GM13976 (cell line): ENCODE measurements at regions not wholly inside any gene's neighbourhood (a gene's known extent, or its start where the extent isn't known, plus 50 kb on each side); places are given as distances from the start of the nearest gene placed in this dataset.

Experiments used
- DNase-seq: peaks from one replicate; pipeline ENCODE4 v3.0.0; 2012; ENCODE audit warnings: low spot score
- CTCF ChIP-seq: IDR thresholded peaks from 2 replicates; pipeline ENCODE4 v1.5.1; 2012; ENCODE audit warnings: borderline replicate concordance, mild to moderate bottlenecking; ENCODE audit not compliant: insufficient read depth; ENCODE audit errors: extremely low read depth, missing control alignments, control extremely low read depth
- in situ Hi-C: fragments of 300-500 bp; cut with MboI; formaldehyde crosslinking; loops from one replicate; pipeline ENCODE4 v1.12.0; 2022; ENCODE audit warnings: low sequenced_read_pairs, mixed read lengths, inconsistent platforms; ENCODE audit not compliant: unreplicated experiment

GRCh38 chrX:139234898-139235297 is 295.6 kb upstream of the F9 start:
- DNase-seq = no peak
- no peak for TF ChIP-seq CTCF
- in situ Hi-C loops = no loop called here

GRCh38 chrX:139224953-139225665 is 305.4 kb upstream of the F9 start:
- DNase-seq = no peak
- TF ChIP-seq CTCF = no peak
- in situ Hi-C loops = no loop called here

- in situ Hi-C loops = no loop called here
- no peak for TF ChIP-seq CTCF
- DNase-seq = no peak
These were observed 307.9 kb upstream of the F9 start for GRCh38 chrX:139222511-139223200.

- in situ Hi-C loops = no loop called here
- DNase-seq = no peak
- no peak for TF ChIP-seq CTCF
These were observed 317.3 kb upstream of the F9 start for GRCh38 chrX:139213241-139213709.

GRCh38 chrX:139211568-139212182 is 318.9 kb upstream of the F9 start:
- in situ Hi-C loops = no loop called here
- no peak for TF ChIP-seq CTCF
- DNase-seq = no peak

GRCh38 chrX:139209342-139209741 is 321.2 kb upstream of the F9 start:
- DNase-seq = no peak
- in situ Hi-C loops = no loop called here
- no peak for TF ChIP-seq CTCF
